ENCODE measurements at regions not wholly inside any gene's neighbourhood (a gene's known extent, or its start where the extent isn't known, plus 50 kb on each side); places are given as distances from the start of the nearest gene placed in this dataset.

DNA sequence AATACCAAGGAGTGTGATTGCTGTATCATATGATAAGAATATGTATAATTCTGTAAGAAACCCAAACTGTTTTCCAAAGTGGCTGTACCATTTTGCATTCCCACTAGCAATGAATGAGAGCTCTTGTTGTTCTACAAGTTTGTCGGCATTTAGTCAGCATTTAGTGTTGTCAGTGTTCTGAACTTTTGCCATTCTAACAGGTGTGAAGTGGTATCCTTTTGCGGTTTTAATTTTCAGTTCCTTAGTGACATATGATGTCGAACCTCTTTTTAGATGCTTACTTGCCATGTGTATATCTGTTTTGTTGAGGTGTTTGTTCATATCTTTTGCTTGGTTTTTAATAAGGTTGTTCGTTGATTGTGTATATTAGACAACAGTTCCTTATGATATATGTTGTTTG is 296.3 kb upstream of the IZUMO3 start:
- Histone ChIP-seq H3K4me1 (ENCODE audit: insufficient read depth) (no peaks in the 10 kb centered on the region), H3K9me3 (no peaks in the 10 kb centered on the region), H3K36me3 (no peaks in the 10 kb centered on the region), H3K27ac (no peak overlapping the region), H3K27me3 (no peaks in the 10 kb centered on the region), H3K4me3 (no peak overlapping the region)
- TF ChIP-seq POLR2A (IDR thresholded peaks at IDR 0.05) (no peak), EP300 (IDR thresholded peaks at IDR 0.05) (no peak)
- TF ChIP-seq, protein P1, sequence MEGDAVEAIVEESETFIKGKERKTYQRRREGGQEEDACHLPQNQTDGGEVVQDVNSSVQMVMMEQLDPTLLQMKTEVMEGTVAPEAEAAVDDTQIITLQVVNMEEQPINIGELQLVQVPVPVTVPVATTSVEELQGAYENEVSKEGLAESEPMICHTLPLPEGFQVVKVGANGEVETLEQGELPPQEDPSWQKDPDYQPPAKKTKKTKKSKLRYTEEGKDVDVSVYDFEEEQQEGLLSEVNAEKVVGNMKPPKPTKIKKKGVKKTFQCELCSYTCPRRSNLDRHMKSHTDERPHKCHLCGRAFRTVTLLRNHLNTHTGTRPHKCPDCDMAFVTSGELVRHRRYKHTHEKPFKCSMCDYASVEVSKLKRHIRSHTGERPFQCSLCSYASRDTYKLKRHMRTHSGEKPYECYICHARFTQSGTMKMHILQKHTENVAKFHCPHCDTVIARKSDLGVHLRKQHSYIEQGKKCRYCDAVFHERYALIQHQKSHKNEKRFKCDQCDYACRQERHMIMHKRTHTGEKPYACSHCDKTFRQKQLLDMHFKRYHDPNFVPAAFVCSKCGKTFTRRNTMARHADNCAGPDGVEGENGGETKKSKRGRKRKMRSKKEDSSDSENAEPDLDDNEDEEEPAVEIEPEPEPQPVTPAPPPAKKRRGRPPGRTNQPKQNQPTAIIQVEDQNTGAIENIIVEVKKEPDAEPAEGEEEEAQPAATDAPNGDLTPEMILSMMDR (IDR thresholded peaks at IDR 0.05): no peak
- DNase-seq: no peak
- 80 to 91% (median 87%) methylated on average over 4 of the region's 4 CpGs for WGBS, 3 donors
- intact Hi-C loops (cut with DNase I): no loop called here

DNA sequence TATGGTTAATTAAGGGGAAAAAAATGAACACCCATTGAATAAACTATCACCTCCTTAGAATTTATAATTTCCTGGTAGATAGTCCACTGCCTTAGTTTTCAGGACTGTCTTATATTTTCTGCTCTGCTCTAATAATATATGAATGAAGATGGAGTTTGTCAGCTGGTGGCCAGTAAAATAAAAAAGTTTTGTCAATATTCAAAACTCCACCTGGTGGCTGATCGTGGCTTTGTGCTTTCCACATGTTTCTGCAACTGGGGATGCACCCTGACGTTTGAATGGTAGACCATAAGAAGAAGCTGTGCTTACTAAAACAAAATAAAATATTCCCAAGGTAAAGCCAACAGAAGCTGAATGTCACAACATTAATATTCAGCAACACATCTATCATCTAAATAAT is 286.6 kb upstream of the IZUMO3 start:
- Histone ChIP-seq H3K9me3 (no peaks in the 10 kb centered on the region), H3K27me3 (no peaks in the 10 kb centered on the region), H3K4me3 (no peak overlapping the region), H3K36me3 (no peaks in the 10 kb centered on the region), H3K27ac (no peak overlapping the region), H3K4me1 (ENCODE audit: insufficient read depth) (no peaks in the 10 kb centered on the region)
- 14 to 26% (median 15%) methylated on average over 2 of the region's 2 CpGs for WGBS, 3 donors
- TF ChIP-seq EP300 (IDR thresholded peaks at IDR 0.05) (no peak), POLR2A (IDR thresholded peaks at IDR 0.05) (no peak)
- TF ChIP-seq, protein P1 (IDR thresholded peaks at IDR 0.05): no peak
- DNase-seq: no peak
- intact Hi-C loops (cut with DNase I): no loop called here

DNA sequence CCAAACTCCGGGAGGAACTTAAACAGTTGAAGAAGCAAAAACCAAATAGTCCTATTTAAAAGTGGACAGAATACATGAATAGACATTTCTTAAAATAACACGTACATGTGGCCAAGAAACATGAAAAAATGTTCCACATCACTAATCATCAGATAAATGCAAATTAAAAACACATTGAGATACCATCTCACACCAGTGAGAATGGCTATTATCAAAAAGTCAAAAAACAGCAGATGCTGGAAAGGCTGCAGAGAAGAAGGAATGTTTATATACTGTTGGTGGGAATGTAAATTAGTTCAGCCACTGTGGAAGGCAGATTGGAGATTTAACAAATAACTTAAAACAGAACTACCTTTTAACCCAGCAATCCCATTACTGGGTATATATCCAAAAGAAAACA is 283.0 kb upstream of the IZUMO3 start:
- intact Hi-C loops (cut with DNase I): no loop called here
- Histone ChIP-seq H3K4me3 (no peak overlapping the region), H3K9me3 (no peaks in the 10 kb centered on the region), H3K27me3 (no peaks in the 10 kb centered on the region), H3K4me1 (ENCODE audit: insufficient read depth) (no peaks in the 10 kb centered on the region), H3K27ac (no peak overlapping the region), H3K36me3 (no peaks in the 10 kb centered on the region)
- DNase-seq: no peak
- TF ChIP-seq, protein P1 (IDR thresholded peaks at IDR 0.05): no peak
- TF ChIP-seq EP300 (IDR thresholded peaks at IDR 0.05) (no peak), POLR2A (IDR thresholded peaks at IDR 0.05) (no peak)
- WGBS, 3 donors: 70 to 73% (median 70%) methylated on average over 2 of the region's 2 CpGs

DNA sequence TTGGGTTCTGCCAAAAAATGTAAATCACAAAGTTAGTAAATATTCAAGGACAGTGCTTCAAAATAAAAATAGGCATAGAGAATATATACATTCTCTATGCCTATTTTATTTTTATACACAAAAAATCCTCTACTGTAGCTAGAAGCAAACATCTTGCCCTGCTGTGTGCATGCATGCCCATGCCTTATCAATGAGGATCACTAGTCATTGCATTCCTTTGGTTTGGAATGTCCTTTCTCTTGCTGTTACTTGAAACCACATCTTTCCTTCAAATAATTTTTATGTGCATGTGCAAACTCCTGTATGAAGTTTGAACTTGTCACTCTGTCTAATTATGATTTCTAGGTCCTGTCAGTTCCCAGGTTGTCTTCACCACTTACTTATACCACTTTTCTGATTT is 278.9 kb upstream of the IZUMO3 start:
- Histone ChIP-seq H3K27ac (no peak overlapping the region), H3K4me1 (ENCODE audit: insufficient read depth) (no peaks in the 10 kb centered on the region), H3K9me3 (no peaks in the 10 kb centered on the region), H3K36me3 (no peaks in the 10 kb centered on the region), H3K4me3 (no peak overlapping the region), H3K27me3 (no peaks in the 10 kb centered on the region)
- intact Hi-C loops (cut with DNase I): no loop called here
- no peak for DNase-seq
- TF ChIP-seq EP300 (IDR thresholded peaks at IDR 0.05) (no peak), POLR2A (IDR thresholded peaks at IDR 0.05) (no peak)
- TF ChIP-seq, protein P1 (IDR thresholded peaks at IDR 0.05): no peak

DNA sequence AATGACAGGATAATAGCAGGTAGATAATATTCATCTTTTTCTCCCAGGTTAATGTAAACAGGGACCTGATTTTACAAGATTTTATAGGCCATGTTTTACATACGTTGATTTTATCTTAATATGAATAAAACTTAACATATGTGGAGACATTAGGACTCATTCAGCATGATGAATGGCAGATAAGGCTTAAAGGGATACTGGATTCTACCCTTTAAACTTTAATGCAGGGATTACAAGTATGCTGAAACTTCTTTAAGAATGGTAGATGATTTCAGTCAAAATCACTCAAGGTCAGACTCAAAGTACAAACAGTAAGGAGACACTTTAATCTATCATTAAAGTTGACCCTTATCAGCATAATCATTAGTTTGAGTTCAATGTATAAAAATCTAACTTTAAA is 274.5 kb upstream of the IZUMO3 start:
- intact Hi-C loops (cut with DNase I): no loop called here
- 36 to 40% (median 38%) methylated on average over 1 of the region's 1 CpG for WGBS, 3 donors

More for the DNA sequence above, 274.5 kb upstream of the IZUMO3 start:
- Histone ChIP-seq H3K4me1 (ENCODE audit: insufficient read depth) (no peaks in the 10 kb centered on the region), H3K4me3 (no peak overlapping the region), H3K9me3 (no peaks in the 10 kb centered on the region), H3K27me3 (no peaks in the 10 kb centered on the region), H3K36me3 (no peaks in the 10 kb centered on the region), H3K27ac (no peak overlapping the region)
- TF ChIP-seq EP300 (IDR thresholded peaks at IDR 0.05) (no peak), POLR2A (IDR thresholded peaks at IDR 0.05) (no peak)
- TF ChIP-seq, protein P1 (IDR thresholded peaks at IDR 0.05): no peak
- DNase-seq: no peak
